Pancreas (tissue), 10 donors: ENCODE measurements at regions not wholly inside any gene's neighbourhood (a gene's known extent, or its start where the extent isn't known, plus 50 kb on each side); places are given as distances from the start of the nearest gene placed in this dataset.

Source experiments
- ATAC-seq, 4 donors: fragments of 200-7000 bp; cut with Tn5 transposase; one replicate each; pipeline versions ENCODE4 v1.8.0 to v1.9.1; 2020; ENCODE audit warnings: mild to moderate bottlenecking in 4 of 4, moderate library complexity in 4 of 4
- DNase-seq, 6 donors: peaks; one replicate each; pipeline ENCODE4 v3.0.0-alpha.2; 2020
- FAIRE-seq: peaks from 2 replicates; lab custom pipeline; 2012; peaks lifted over from hg19 to GRCh38; lab: Jason Lieb, UNC
- H3K27ac ChIP-seq, 4 donors: fragments of 200-600 bp; sonication (generic); 1 replicate in 3 of 4; 2 replicates in 1 of 4; pipeline versions ENCODE4 v1.5.0 to v1.8.0; 2020
- H3K27me3 ChIP-seq, 4 donors: fragments of 200-600 bp; one replicate each; pipeline ENCODE4 v1.8.0; 2021
- H3K36me3 ChIP-seq, 3 donors: fragments of 200-600 bp; sonication (generic) in 1 of 3; one replicate each; pipeline versions ENCODE4 v1.5.0 to v1.8.0; 2020 to 2021
- H3K4me1 ChIP-seq, 3 donors: fragments of 200-600 bp; one replicate each; pipeline ENCODE4 v1.8.0; 2021
- H3K4me3 ChIP-seq, 4 donors: fragments of 200-600 bp; sonication (generic) in 2 of 4; one replicate each; pipeline versions ENCODE4 v1.5.0 to v1.8.0; 2020 to 2021
- H3K9me3 ChIP-seq, 4 donors: fragments of 200-600 bp; one replicate each; pipeline ENCODE4 v1.8.0; 2021
- WGBS, 2 donors: extraction: QIAGEN DNeasy Blood & Tissue Kit; methylation state at CpG; one replicate each; pipeline ENCODE4 v1.1.7; 2013; 5-methylcytosine and 5-hydroxymethylcytosine counted together
- intact Hi-C, 3 donors: fragments of 100-400 bp; cut with DNase I; formaldehyde crosslinking; loops; one replicate each; pipeline versions ENCODE4 v1.11.1 to v1.14.2; 2022
- TF ChIP-seq, protein P1 (sequence below), 4 donors: fragments of 200-600 bp; sonication (generic) in 3 of 4; IDR thresholded peaks; one replicate each; pipeline versions ENCODE4 v1.5.0 to v1.8.0; 2021; ENCODE audit warnings: antibody characterized with exemption in 4 of 4
- donor health status: healthy with polysubstance abuse.
- donor health status: DM: no; HTN: no; CAD: no; lungs with moderate emphysema.
- donor health status: DM: no; HTN: no; CAD: no.
- donor health status: control.
- donor health status: control.
- donor health status: Bipolar disorder and iron deficiency.
- donor health status: DM: yes; HTN: yes; CAD: no.
- donor health status: DM: no; HTN: no; CAD: no.
- donor health status: DM: no; HTN: no; CAD: no.
- donor health status: DM: yes; HTN: yes; CAD: no.

DNA sequence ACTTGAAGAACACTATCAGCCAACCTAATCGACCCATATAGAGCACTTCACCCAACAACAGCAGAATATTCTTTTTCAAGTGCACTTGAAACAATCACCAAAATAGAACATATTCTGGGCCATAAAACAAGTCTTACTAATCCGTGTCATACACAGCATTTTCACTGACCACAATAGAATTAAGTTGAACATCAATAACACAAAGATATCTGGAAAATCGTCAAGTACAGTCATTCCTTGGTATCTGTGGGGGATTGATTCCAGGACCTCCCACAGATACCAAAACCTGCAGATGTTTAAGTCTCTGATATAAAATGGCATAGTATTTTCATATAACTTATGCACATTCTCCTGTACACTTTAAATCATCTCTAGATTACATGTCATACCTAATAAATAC lies 295.7 kb downstream of the BCL11B start:
- 49 to 58% methylated on average over 3 of the region's 3 CpGs for WGBS, 2 donors
- H3K27ac ChIP-seq = no peak overlapping the region
- no peaks in the 10 kb centered on the region for H3K4me1 ChIP-seq
- no peaks in the 10 kb centered on the region for H3K9me3 ChIP-seq
- DNase-seq (no peak), ATAC-seq (no peak), FAIRE-seq (no peak)
- no peaks in the 10 kb centered on the region for H3K27me3 ChIP-seq
- intact Hi-C loops = no loop called here
- TF ChIP-seq, protein P1, sequence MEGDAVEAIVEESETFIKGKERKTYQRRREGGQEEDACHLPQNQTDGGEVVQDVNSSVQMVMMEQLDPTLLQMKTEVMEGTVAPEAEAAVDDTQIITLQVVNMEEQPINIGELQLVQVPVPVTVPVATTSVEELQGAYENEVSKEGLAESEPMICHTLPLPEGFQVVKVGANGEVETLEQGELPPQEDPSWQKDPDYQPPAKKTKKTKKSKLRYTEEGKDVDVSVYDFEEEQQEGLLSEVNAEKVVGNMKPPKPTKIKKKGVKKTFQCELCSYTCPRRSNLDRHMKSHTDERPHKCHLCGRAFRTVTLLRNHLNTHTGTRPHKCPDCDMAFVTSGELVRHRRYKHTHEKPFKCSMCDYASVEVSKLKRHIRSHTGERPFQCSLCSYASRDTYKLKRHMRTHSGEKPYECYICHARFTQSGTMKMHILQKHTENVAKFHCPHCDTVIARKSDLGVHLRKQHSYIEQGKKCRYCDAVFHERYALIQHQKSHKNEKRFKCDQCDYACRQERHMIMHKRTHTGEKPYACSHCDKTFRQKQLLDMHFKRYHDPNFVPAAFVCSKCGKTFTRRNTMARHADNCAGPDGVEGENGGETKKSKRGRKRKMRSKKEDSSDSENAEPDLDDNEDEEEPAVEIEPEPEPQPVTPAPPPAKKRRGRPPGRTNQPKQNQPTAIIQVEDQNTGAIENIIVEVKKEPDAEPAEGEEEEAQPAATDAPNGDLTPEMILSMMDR (IDR thresholded peaks at IDR 0.05) = no peak
- H3K4me3 ChIP-seq = no peak overlapping the region
- H3K36me3 ChIP-seq = no peaks in the 10 kb centered on the region

DNA sequence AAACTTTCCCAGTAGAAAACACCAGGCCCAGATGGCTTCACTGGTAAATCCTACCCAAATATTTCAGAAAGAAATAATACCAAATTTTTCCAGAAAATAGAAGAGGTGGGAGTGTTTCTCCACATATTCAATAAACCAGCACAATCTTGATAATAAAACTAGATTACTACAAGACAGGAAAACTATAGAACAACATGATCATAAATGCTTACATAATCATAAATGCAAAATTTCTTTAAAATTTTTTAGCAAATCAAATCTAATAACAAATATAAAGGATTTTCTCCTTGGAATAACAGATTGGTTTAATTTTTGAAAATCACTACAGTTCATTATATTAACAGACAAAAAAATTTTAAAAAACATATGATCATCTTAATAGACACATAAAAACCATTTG lies 294.5 kb downstream of the BCL11B start:
- no peaks in the 10 kb centered on the region for H3K36me3 ChIP-seq
- no peaks in the 10 kb centered on the region for H3K9me3 ChIP-seq
- ATAC-seq (no peak), FAIRE-seq (no peak), DNase-seq (no peak)
- intact Hi-C loops = no loop called here
- TF ChIP-seq, protein P1 (IDR thresholded peaks at IDR 0.05) = no peak
- H3K4me3 ChIP-seq = no peak overlapping the region
- H3K27me3 ChIP-seq = no peaks in the 10 kb centered on the region
- H3K27ac ChIP-seq = no peak overlapping the region
- no peaks in the 10 kb centered on the region for H3K4me1 ChIP-seq

GRCh38 chr14:98982986-98983385 lies 289.0 kb downstream of the BCL11B start:
- intact Hi-C loops = no loop called here
- DNase-seq = no peak
- Histone ChIP-seq H3K27ac (no peak overlapping the region), H3K9me3 (no peaks in the 10 kb centered on the region), H3K27me3 (no peaks in the 10 kb centered on the region), H3K36me3 (no peaks in the 10 kb centered on the region), H3K4me1 (no peaks in the 10 kb centered on the region), H3K4me3 (no peak overlapping the region)
- 66 to 82% methylated on average over 8 of the region's 8 CpGs for WGBS, 2 donors
- TF ChIP-seq, protein P1 (IDR thresholded peaks at IDR 0.05) = no peak
- no peak for ATAC-seq
- no peak for FAIRE-seq

- Histone ChIP-seq H3K9me3 (no peaks in the 10 kb centered on the region), H3K4me3 (no peak overlapping the region), H3K27me3 (no peaks in the 10 kb centered on the region), H3K36me3 (no peaks in the 10 kb centered on the region), H3K4me1 (no peaks in the 10 kb centered on the region), H3K27ac (no peak overlapping the region)
- no peak for ATAC-seq
- WGBS, 2 donors = 65 to 74% methylated on average over 11 of the region's 11 CpGs
- TF ChIP-seq, protein P1 (IDR thresholded peaks at IDR 0.05) = no peak
- intact Hi-C loops = no loop called here
- DNase-seq = no peak
- no peak for FAIRE-seq
Measured at GRCh38 chr14:98984027-98984718, 287.8 kb downstream of the BCL11B start.

DNA sequence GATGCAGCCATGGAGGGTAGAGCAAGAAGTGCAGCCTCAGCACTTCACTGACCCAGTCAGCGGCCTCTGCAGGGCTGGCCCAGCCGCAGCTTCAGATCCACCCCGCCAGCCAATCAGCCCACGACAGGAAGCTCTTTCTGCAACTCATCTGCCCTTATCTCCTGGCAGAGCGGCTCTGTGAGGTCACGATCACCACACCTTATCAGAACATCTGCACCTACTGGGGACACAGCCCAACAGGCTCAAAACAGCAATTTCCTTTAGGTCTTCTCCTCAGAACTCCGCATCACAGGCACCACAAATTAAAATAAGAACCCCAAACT lies 287.3 kb downstream of the BCL11B start:
- Histone ChIP-seq H3K27me3 (no peaks in the 10 kb centered on the region), H3K4me1 (no peaks in the 10 kb centered on the region), H3K36me3 (no peaks in the 10 kb centered on the region), H3K4me3 (no peak overlapping the region), H3K27ac (no peak overlapping the region), H3K9me3 (no peaks in the 10 kb centered on the region)
- intact Hi-C loops = no loop called here
- DNase-seq = no peak
- no peak for FAIRE-seq
- WGBS, 2 donors = 70 to 83% methylated on average over 7 of the region's 7 CpGs
- ATAC-seq = no peak
- TF ChIP-seq, protein P1 (IDR thresholded peaks at IDR 0.05) = no peak
